Astrocyte (in vitro differentiated cells and primary cell): ENCODE measurements at regions not wholly inside any gene's neighbourhood (a gene's known extent, or its start where the extent isn't known, plus 50 kb on each side); places are given as distances from the start of the nearest gene placed in this dataset.
A peak's percentile ranks its signal among the peaks of the same experiment; 100 is the strongest.

Source experiments
- DNase-seq: peaks from one replicate; pipeline ENCODE4 v3.0.0-alpha.2; 2010; ENCODE audit warnings: low read depth
- FAIRE-seq: peaks from 2 replicates; lab custom pipeline; 2011; peaks lifted over from hg19 to GRCh38; lab: Jason Lieb, UNC
- H2AFZ ChIP-seq: 2 replicates; pipeline ENCODE4 v1.6.0; 2012; ENCODE audit warnings: low read depth, low read length, inconsistent platforms
- H3K27ac ChIP-seq: 2 replicates; pipeline ENCODE4 v1.5.1; 2011; ENCODE audit warnings: low read depth, low read length, inconsistent platforms
- H3K27me3 ChIP-seq: 2 replicates; pipeline ENCODE4 v1.6.0; 2011; ENCODE audit warnings: low read length, inconsistent platforms; ENCODE audit not compliant: insufficient read depth
- H3K36me3 ChIP-seq: 2 replicates; pipeline ENCODE4 v1.5.1; 2011; ENCODE audit warnings: low read length, inconsistent platforms; ENCODE audit not compliant: insufficient read depth
- H3K4me1 ChIP-seq: 2 replicates; pipeline ENCODE4 v1.5.1; 2011; ENCODE audit warnings: low read length, inconsistent platforms; ENCODE audit not compliant: insufficient read depth
- H3K4me2 ChIP-seq: 2 replicates; pipeline ENCODE4 v1.6.0; 2012; ENCODE audit warnings: low read length, inconsistent platforms
- H3K4me3 ChIP-seq: 2 replicates; pipeline ENCODE4 v1.5.1; 2011; ENCODE audit warnings: low read depth, mild to moderate bottlenecking, low read length, inconsistent platforms; ENCODE audit not compliant: insufficient read depth
- H3K79me2 ChIP-seq: 2 replicates; pipeline ENCODE4 v1.6.0; 2012; ENCODE audit warnings: mild to moderate bottlenecking, low read length, inconsistent platforms; ENCODE audit not compliant: insufficient read depth
- H3K9ac ChIP-seq: 2 replicates; pipeline ENCODE4 v1.6.0; 2012; ENCODE audit warnings: mild to moderate bottlenecking, low read length, inconsistent platforms
- H3K9me3 ChIP-seq: 2 replicates; pipeline ENCODE4 v1.5.1; 2012; ENCODE audit warnings: low read depth, mild to moderate bottlenecking, low read length, inconsistent platforms; ENCODE audit not compliant: insufficient read depth
- H4K20me1 ChIP-seq: 2 replicates; pipeline ENCODE4 v1.6.0; 2012; ENCODE audit warnings: low read length, inconsistent platforms; ENCODE audit not compliant: insufficient read depth
- H3K27ac Mint-ChIP-seq: one replicate; pipeline ENCODE4 v1.8.0; 2021; ENCODE audit warnings: mild to moderate bottlenecking, mixed read lengths; ENCODE audit not compliant: unreplicated experiment
- H3K27me3 Mint-ChIP-seq: one replicate; pipeline ENCODE4 v1.8.0; 2021; ENCODE audit warnings: low read depth, mixed read lengths; ENCODE audit not compliant: unreplicated experiment
- H3K36me3 Mint-ChIP-seq: one replicate; pipeline ENCODE4 v1.8.0; 2021; ENCODE audit warnings: low read depth, mixed read lengths; ENCODE audit not compliant: unreplicated experiment
- H3K4me1 Mint-ChIP-seq: one replicate; pipeline ENCODE4 v1.8.0; 2021; ENCODE audit warnings: low read depth, mixed read lengths; ENCODE audit not compliant: unreplicated experiment
- H3K4me3 Mint-ChIP-seq: one replicate; pipeline ENCODE4 v1.8.0; 2021; ENCODE audit warnings: mild to moderate bottlenecking, moderate library complexity, mixed read lengths; ENCODE audit not compliant: unreplicated experiment
- H3K9me3 Mint-ChIP-seq: one replicate; pipeline ENCODE4 v1.8.0; 2021; ENCODE audit warnings: mild to moderate bottlenecking, mixed read lengths; ENCODE audit not compliant: unreplicated experiment
- CTCF ChIP-seq: IDR thresholded peaks from 2 replicates; pipeline ENCODE4 v1.5.1; 2011; ENCODE audit warnings: low read depth, mild to moderate bottlenecking, inconsistent platforms, low read length, moderate library complexity; ENCODE audit not compliant: insufficient read depth
- EZH2 ChIP-seq: IDR thresholded peaks from 2 replicates; pipeline ENCODE4 v1.6.1; 2012; ENCODE audit warnings: mild to moderate bottlenecking, low read length, inconsistent platforms; ENCODE audit not compliant: insufficient read depth

- Mint-ChIP-seq H3K36me3 (no peaks in the 10 kb centered on the region), H3K4me1 (peaks cover 37% of the 10 kb centered on the region), H3K27me3 (no peaks in the 10 kb centered on the region), H3K27ac (no peak overlapping the region), H3K4me3 (no peak overlapping the region), H3K9me3 (peaks cover 2% of the 10 kb centered on the region)
- TF ChIP-seq CTCF (no peak), EZH2 (no peak)
- H3K4me1 ChIP-seq = peaks cover 11% of the 10 kb centered on the region
- H2AFZ ChIP-seq = no peak overlapping the region
- H3K4me3 ChIP-seq = no peak overlapping the region
- DNase-seq = peak; percentile 55
- no peaks in the 10 kb centered on the region for H3K9me3 ChIP-seq
- no peaks in the 10 kb centered on the region for H3K36me3 ChIP-seq
- no peaks in the 10 kb centered on the region for H4K20me1 ChIP-seq
- H3K4me2 ChIP-seq = peak overlapping the region; percentile 15
- no peak overlapping the region for H3K27ac ChIP-seq
- no peaks in the 10 kb centered on the region for H3K79me2 ChIP-seq
- no peak overlapping the region for H3K9ac ChIP-seq
- FAIRE-seq = no peak
- H3K27me3 ChIP-seq = peaks cover 2% of the 10 kb centered on the region
These were observed 252.4 kb upstream of the EGLN3 start for GRCh38 chr14:34203251-34203722.

- Histone ChIP-seq H3K27ac (no peak overlapping the region), H3K27me3 (peaks cover 2% of the 10 kb centered on the region), H3K4me1 (peaks cover 11% of the 10 kb centered on the region), H2AFZ (no peak overlapping the region), H4K20me1 (no peaks in the 10 kb centered on the region), H3K4me3 (no peak overlapping the region), H3K9ac (no peak overlapping the region), H3K79me2 (no peaks in the 10 kb centered on the region), H3K4me2 (no peak overlapping the region), H3K9me3 (no peaks in the 10 kb centered on the region), H3K36me3 (no peaks in the 10 kb centered on the region)
- Mint-ChIP-seq H3K4me3 (no peak overlapping the region), H3K27me3 (no peaks in the 10 kb centered on the region), H3K27ac (peak overlapping the region; percentile 22), H3K9me3 (peaks cover 2% of the 10 kb centered on the region), H3K4me1 (peaks cover 45% of the 10 kb centered on the region), H3K36me3 (no peaks in the 10 kb centered on the region)
- DNase-seq = no peak
- TF ChIP-seq EZH2 (no peak), CTCF (no peak)
- FAIRE-seq = no peak
These were observed 251.2 kb upstream of the EGLN3 start for GRCh38 chr14:34201909-34202637.

- H3K27me3 ChIP-seq = no peaks in the 10 kb centered on the region
- H3K79me2 ChIP-seq = no peaks in the 10 kb centered on the region
- no peaks in the 10 kb centered on the region for H3K36me3 ChIP-seq
- no peak overlapping the region for H3K4me3 Mint-ChIP-seq
- no peak overlapping the region for H2AFZ ChIP-seq
- no peaks in the 10 kb centered on the region for H3K27me3 Mint-ChIP-seq
- H3K4me1 ChIP-seq = peaks cover 11% of the 10 kb centered on the region
- FAIRE-seq (peak; percentile 23), DNase-seq (peak; percentile 99)
- peak overlapping the region; percentile 79 for H3K27ac Mint-ChIP-seq
- peaks cover 2% of the 10 kb centered on the region for H3K9me3 Mint-ChIP-seq
- no peaks in the 10 kb centered on the region for H3K36me3 Mint-ChIP-seq
- peak overlapping the region; percentile 60 for H3K9ac ChIP-seq
- H3K9me3 ChIP-seq = no peaks in the 10 kb centered on the region
- H3K4me3 ChIP-seq = no peak overlapping the region
- peaks cover 42% of the 10 kb centered on the region for H3K4me1 Mint-ChIP-seq
- peak overlapping the region; percentile 83 for H3K27ac ChIP-seq
- no peaks in the 10 kb centered on the region for H4K20me1 ChIP-seq
- peak overlapping the region; percentile 21 for H3K4me2 ChIP-seq
- no peak for TF ChIP-seq EZH2
- TF ChIP-seq CTCF = no peak
These were observed 248.7 kb upstream of the EGLN3 start for GRCh38 chr14:34199585-34199984.
